MM.1S (cell line): ENCODE measurements at regions not wholly inside any gene's neighbourhood (a gene's known extent, or its start where the extent isn't known, plus 50 kb on each side); places are given as distances from the start of the nearest gene placed in this dataset.

Experiments used
- CTCF ChIP-seq: fragments of 300-600 bp; sonication (generic); IDR thresholded peaks from 2 replicates; pipeline ENCODE4 v1.5.1; 2016; ENCODE audit warnings: antibody characterized with exemption, low read length, mixed read lengths
- EZH2 ChIP-seq: fragments of 300-600 bp; sonication (generic); optimal IDR thresholded peaks from 2 replicates; pipeline ENCODE3; 2017; ENCODE audit warnings: low read depth, mild to moderate bottlenecking, antibody characterized with exemption, low read length, mixed read lengths
- EZH2phosphoT487 ChIP-seq: fragments of 300-600 bp; sonication (generic); IDR thresholded peaks from 2 replicates; pipeline ENCODE4 v1.6.1; 2018; ENCODE audit warnings: antibody characterized with exemption, low read length

GRCh38 chrX:140928739-140929138 is 73.7 kb upstream of the SPANXB1 start:
- no peak for TF ChIP-seq EZH2phosphoT487
- TF ChIP-seq CTCF = no peak
- no peak for TF ChIP-seq EZH2
